HepG2 (cell line): ENCODE measurements at regions not wholly inside any gene's neighbourhood (a gene's known extent, or its start where the extent isn't known, plus 50 kb on each side); places are given as distances from the start of the nearest gene placed in this dataset.

Source experiments
- ATAC-seq: fragments of 200-7000 bp; cut with Tn5 transposase; 3 replicates; pipeline ENCODE4 v1.9.1; 2020; ENCODE audit warnings: mild to moderate bottlenecking, moderate library complexity
- BruUV-seq: library from RNA; stranded (reverse); fragments of 400-500 nt; replicated peaks from 2 replicates; lab custom pipeline; 2021; lab: Mats Ljungman, UMichigan
- CTCF ChIA-PET: fragments of 300-600 bp; formaldehyde crosslinking; extraction: SDS; loops from one replicate; lab custom pipeline; 2021; ENCODE audit warnings: low total read pairs, inconsistent platforms, low intra/inter-chr PET ratio; lab: Yijun Ruan, JAX
- POLR2A ChIA-PET: fragments of 350-600 bp; sonication (Branson Sonifier 250); formaldehyde crosslinking; loops from one replicate; lab custom pipeline; 2020; ENCODE audit warnings: antibody characterized with exemption, inconsistent platforms; lab: Yijun Ruan, JAX
- DNase-seq: peaks from one replicate; pipeline ENCODE4 v3.0.0-alpha.2; 2015; ENCODE audit warnings: low spot score
- FAIRE-seq: peaks from 3 replicates; lab custom pipeline; 2011; peaks lifted over from hg19 to GRCh38; lab: Jason Lieb, UNC
- H2AFZ ChIP-seq: one replicate; pipeline ENCODE4 v1.6.1; 2011; ENCODE audit warnings: low read length, inconsistent platforms
- H3K27ac ChIP-seq: fragments of 300-600 bp; 3 replicates; pipeline ENCODE4 v1.8.0; 2011; ENCODE audit warnings: mixed run types, mild to moderate bottlenecking, mixed read lengths, low read length, inconsistent platforms; ENCODE audit not compliant: insufficient read depth; ENCODE audit errors: extremely low read length
- H3K27me3 ChIP-seq, 2 experiments: fragments of 200-600 bp in 1 of 2; 2 replicates in 1 of 2; 3 replicates in 1 of 2; pipeline versions ENCODE4 v1.6.0 to v1.8.0; 2011; ENCODE audit warnings: low read length in 2 of 2, mild to moderate bottlenecking in 2 of 2, moderate library complexity in 2 of 2, inconsistent platforms in 1 of 2; ENCODE audit not compliant: insufficient read depth in 2 of 2, control insufficient read depth in 1 of 2
- H3K36me3 ChIP-seq, 2 experiments: fragments of 200-600 bp in 1 of 2; replicated peaks in 1 of 2; 2 replicates in 1 of 2; 3 replicates in 1 of 2; pipeline versions ENCODE4 v1.5.1 to v1.8.0; 2011; ENCODE audit warnings: low read length in 2 of 2, inconsistent platforms in 1 of 2; ENCODE audit not compliant: insufficient read depth in 2 of 2, control insufficient read depth in 1 of 2
- H3K4me1 ChIP-seq: 2 replicates; pipeline ENCODE4 v1.5.1; 2012; ENCODE audit warnings: low read length, inconsistent platforms; ENCODE audit not compliant: insufficient read depth
- H3K4me2 ChIP-seq: 2 replicates; pipeline ENCODE4 v1.6.0; 2011; ENCODE audit warnings: low read depth, low read length, inconsistent platforms
- H3K4me3 ChIP-seq, 3 experiments: fragments of 200-600 bp in 1 of 3; sonication (generic), shearing (Covaris generic) in 1 of 3; replicated peaks in 1 of 3; 2 replicates each; pipeline ENCODE4 v1.5.1; 2011 to 2016; ENCODE audit warnings: low read length in 3 of 3, inconsistent platforms in 2 of 3, low read depth in 2 of 3, mild to moderate bottlenecking in 2 of 3, control low read depth in 1 of 3, mixed read lengths in 1 of 3; ENCODE audit not compliant: insufficient read depth in 1 of 3
- H3K79me2 ChIP-seq: one replicate; pipeline ENCODE4 v1.6.1; 2011; ENCODE audit warnings: low read length, inconsistent platforms; ENCODE audit not compliant: insufficient read depth
- H3K9ac ChIP-seq: 2 replicates; pipeline ENCODE4 v1.6.0; 2011; ENCODE audit warnings: mild to moderate bottlenecking, low read depth, low read length, inconsistent platforms; ENCODE audit not compliant: insufficient read depth
- H3K9me3 ChIP-seq: 2 replicates; pipeline ENCODE4 v1.5.1; 2012; ENCODE audit warnings: mild to moderate bottlenecking, low read length
- H4K20me1 ChIP-seq: 2 replicates; pipeline ENCODE4 v1.6.0; 2011; ENCODE audit warnings: inconsistent platforms, mild to moderate bottlenecking, low read length, moderate library complexity; ENCODE audit not compliant: insufficient read depth
- CHD2 ChIP-seq: IDR thresholded peaks from 2 replicates; pipeline ENCODE4 v1.6.1; 2011; ENCODE audit warnings: low read depth, low read length, improper control_type of control experiment
- PAWR ChIP-seq: sonication (generic); formaldehyde crosslinking; IDR thresholded peaks from 2 replicates; pipeline ENCODE4 v1.4.0; 2020; ENCODE audit warnings: missing genetic modification reagents, mild to moderate bottlenecking, borderline replicate concordance
- RARG ChIP-seq: sonication (generic); formaldehyde crosslinking; IDR thresholded peaks from 2 replicates; pipeline ENCODE4 v1.4.0; 2020; ENCODE audit warnings: low read depth, mild to moderate bottlenecking, missing genetic modification reagents
- YEATS2 ChIP-seq: sonication (generic); formaldehyde crosslinking; IDR thresholded peaks from 2 replicates; pipeline ENCODE4 v1.4.0; 2020; ENCODE audit warnings: missing genetic modification reagents, borderline replicate concordance
- ZNF138 ChIP-seq: sonication (generic); formaldehyde crosslinking; IDR thresholded peaks from 2 replicates; pipeline ENCODE4 v1.5.0; 2020; ENCODE audit warnings: mild to moderate bottlenecking, low read depth, missing genetic modification reagents
- ZNF224 ChIP-seq: sonication (generic); formaldehyde crosslinking; IDR thresholded peaks from 2 replicates; pipeline ENCODE4 v1.5.0; 2020; ENCODE audit warnings: mild to moderate bottlenecking, missing genetic modification reagents
- ZNF451 ChIP-seq: sonication (generic); formaldehyde crosslinking; IDR thresholded peaks from 2 replicates; pipeline ENCODE4 v1.5.0; 2020; ENCODE audit warnings: mild to moderate bottlenecking, missing genetic modification reagents
- ZNF510 ChIP-seq: sonication (generic); formaldehyde crosslinking; IDR thresholded peaks from 2 replicates; pipeline ENCODE4 v1.4.0; 2020; ENCODE audit warnings: low read depth, mild to moderate bottlenecking, missing genetic modification reagents
- WGBS: methylation state at CpG from one replicate; pipeline ENCODE4 v1.1.6; 2017; ENCODE audit warnings: low lambda C conversion rate; 5-methylcytosine and 5-hydroxymethylcytosine counted together
- in situ Hi-C: cut with HindIII; loops from 2 replicates; pipeline ENCODE4 v1.10.0; 2017; ENCODE audit warnings: low pct_unique_long_range_greater_than_20kb; ENCODE audit not compliant: extremely low pct_ligation_motif_present
- intact Hi-C: fragments of 100-400 bp; cut with micrococcal nuclease; formaldehyde crosslinking; loops from one replicate; pipeline ENCODE4 v1.10.0; 2022; ENCODE audit not compliant: unreplicated experiment
- TF ChIP-seq, protein P1 (sequence below): sonication (generic); formaldehyde crosslinking; IDR thresholded peaks from 2 replicates; pipeline ENCODE4 v1.4.0; 2020; ENCODE audit warnings: missing genetic modification reagents, borderline replicate concordance
- TF ChIP-seq, protein P2 (sequence below): sonication (generic); formaldehyde crosslinking; IDR thresholded peaks from 2 replicates; pipeline ENCODE4 v1.8.0; 2022; ENCODE audit warnings: missing genetic modification reagents, mild to moderate bottlenecking, moderate library complexity, borderline replicate concordance
- TF ChIP-seq, protein P3 (sequence below): sonication (generic); formaldehyde crosslinking; IDR thresholded peaks from 2 replicates; pipeline ENCODE4 v1.8.0; 2022; ENCODE audit warnings: mild to moderate bottlenecking, missing genetic modification reagents
- TF ChIP-seq, protein P4 (sequence below): sonication (generic); formaldehyde crosslinking; IDR thresholded peaks from 2 replicates; pipeline ENCODE4 v1.4.0; 2020; ENCODE audit warnings: missing genetic modification reagents, borderline replicate concordance

DNA sequence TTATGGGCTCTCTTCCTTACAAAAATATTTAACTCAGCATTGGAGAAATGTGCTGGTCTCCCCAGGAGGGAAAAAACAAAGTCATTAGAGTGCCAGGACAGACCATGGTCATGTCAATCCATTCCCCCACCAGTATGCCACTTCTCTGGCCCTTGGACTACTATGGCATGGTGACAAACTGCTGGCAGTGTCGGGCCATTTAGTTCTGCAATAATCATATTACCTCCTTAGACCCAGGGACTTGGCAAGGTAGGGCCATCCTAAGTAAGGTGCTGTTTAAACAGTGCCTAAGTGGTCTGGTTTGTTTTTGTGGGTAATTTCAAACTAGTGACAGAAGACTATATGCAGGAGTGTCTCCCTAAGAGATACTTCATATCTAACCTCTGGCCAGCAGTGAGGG, 177.8 kb upstream of the STK32A start:
- Histone ChIP-seq H3K4me1 (no peaks in the 10 kb centered on the region), H3K27me3 (no peaks in the 10 kb centered on the region; a peak in 1 of 5 replicates), H2AFZ (no peak overlapping the region), H3K36me3 (no peaks in the 10 kb centered on the region), H3K4me2 (no peak overlapping the region), H3K9ac (no peak overlapping the region), H4K20me1 (no peaks in the 10 kb centered on the region), H3K9me3 (no peaks in the 10 kb centered on the region), H3K79me2 (no peaks in the 10 kb centered on the region), H3K27ac (no peak overlapping the region), H3K4me3 (no peak overlapping the region)
- ATAC-seq (no peak), FAIRE-seq (no peak), DNase-seq (no peak)
- ChIA-PET POLR2A (no interaction called here), CTCF (no interaction called here)
- no TSS peak for BruUV-seq
- intact Hi-C loops (no loop called here), in situ Hi-C loops (no loop called here)
- TF ChIP-seq PAWR (CRISPR knock-in tag) (no peak), ZNF510 (CRISPR knock-in tag) (no peak), RARG (CRISPR knock-in tag) (no peak)
- TF ChIP-seq, protein P1, sequence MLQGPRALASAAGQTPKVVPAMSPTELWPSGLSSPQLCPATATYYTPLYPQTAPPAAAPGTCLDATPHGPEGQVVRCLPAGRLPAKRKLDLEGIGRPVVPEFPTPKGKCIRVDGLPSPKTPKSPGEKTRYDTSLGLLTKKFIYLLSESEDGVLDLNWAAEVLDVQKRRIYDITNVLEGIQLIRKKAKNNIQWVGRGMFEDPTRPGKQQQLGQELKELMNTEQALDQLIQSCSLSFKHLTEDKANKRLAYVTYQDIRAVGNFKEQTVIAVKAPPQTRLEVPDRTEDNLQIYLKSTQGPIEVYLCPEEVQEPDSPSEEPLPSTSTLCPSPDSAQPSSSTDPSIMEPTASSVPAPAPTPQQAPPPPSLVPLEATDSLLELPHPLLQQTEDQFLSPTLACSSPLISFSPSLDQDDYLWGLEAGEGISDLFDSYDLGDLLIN (CRISPR knock-in tag), result no peak
- WGBS, result 0% methylated on average over 1 of the region's 1 CpG

DNA sequence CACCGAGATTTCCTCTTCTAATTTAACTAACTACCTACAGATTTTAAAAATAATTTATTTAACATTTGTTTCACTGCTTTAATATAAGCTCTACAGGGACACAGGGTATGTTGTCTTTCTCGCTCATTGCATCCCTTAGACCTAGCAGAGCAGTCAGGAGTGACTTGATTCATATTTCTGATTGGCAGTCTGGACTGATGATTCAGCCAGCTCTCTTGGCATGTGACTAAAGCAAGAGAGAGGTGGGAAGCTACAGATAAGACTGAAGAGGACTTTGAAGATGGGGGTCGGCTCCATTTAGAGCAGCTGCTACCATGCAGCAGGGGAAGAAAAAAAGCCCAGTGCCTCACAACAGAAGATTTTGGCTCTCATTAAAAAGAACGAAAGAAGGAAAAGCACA, 173.4 kb upstream of the STK32A start:
- BruUV-seq, result no TSS peak
- no peak for FAIRE-seq
- in situ Hi-C loops (no loop called here), intact Hi-C loops (no loop called here)
- Histone ChIP-seq H4K20me1 (no peaks in the 10 kb centered on the region), H3K4me2 (no peak overlapping the region), H3K9ac (no peak overlapping the region), H3K36me3 (no peaks in the 10 kb centered on the region), H3K9me3 (no peaks in the 10 kb centered on the region), H3K27ac (no peak overlapping the region), H3K79me2 (no peaks in the 10 kb centered on the region), H3K4me1 (no peaks in the 10 kb centered on the region), H2AFZ (no peak overlapping the region), H3K4me3 (no peak overlapping the region), H3K27me3 (no peaks in the 10 kb centered on the region; a peak in 1 of 5 replicates)
- TF ChIP-seq, protein P2, sequence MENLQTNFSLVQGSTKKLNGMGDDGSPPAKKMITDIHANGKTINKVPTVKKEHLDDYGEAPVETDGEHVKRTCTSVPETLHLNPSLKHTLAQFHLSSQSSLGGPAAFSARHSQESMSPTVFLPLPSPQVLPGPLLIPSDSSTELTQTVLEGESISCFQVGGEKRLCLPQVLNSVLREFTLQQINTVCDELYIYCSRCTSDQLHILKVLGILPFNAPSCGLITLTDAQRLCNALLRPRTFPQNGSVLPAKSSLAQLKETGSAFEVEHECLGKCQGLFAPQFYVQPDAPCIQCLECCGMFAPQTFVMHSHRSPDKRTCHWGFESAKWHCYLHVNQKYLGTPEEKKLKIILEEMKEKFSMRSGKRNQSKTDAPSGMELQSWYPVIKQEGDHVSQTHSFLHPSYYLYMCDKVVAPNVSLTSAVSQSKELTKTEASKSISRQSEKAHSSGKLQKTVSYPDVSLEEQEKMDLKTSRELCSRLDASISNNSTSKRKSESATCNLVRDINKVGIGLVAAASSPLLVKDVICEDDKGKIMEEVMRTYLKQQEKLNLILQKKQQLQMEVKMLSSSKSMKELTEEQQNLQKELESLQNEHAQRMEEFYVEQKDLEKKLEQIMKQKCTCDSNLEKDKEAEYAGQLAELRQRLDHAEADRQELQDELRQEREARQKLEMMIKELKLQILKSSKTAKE, result no peak
- TF ChIP-seq YEATS2 (CRISPR knock-in tag) (no peak), ZNF451 (CRISPR knock-in tag) (no peak), CHD2 (no peak), ZNF224 (CRISPR knock-in tag) (no peak), ZNF138 (CRISPR knock-in tag) (no peak)
- TF ChIP-seq, protein P3, sequence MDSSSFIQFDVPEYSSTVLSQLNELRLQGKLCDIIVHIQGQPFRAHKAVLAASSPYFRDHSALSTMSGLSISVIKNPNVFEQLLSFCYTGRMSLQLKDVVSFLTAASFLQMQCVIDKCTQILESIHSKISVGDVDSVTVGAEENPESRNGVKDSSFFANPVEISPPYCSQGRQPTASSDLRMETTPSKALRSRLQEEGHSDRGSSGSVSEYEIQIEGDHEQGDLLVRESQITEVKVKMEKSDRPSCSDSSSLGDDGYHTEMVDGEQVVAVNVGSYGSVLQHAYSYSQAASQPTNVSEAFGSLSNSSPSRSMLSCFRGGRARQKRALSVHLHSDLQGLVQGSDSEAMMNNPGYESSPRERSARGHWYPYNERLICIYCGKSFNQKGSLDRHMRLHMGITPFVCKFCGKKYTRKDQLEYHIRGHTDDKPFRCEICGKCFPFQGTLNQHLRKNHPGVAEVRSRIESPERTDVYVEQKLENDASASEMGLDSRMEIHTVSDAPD (CRISPR knock-in tag), result no peak
- TF ChIP-seq, protein P4, sequence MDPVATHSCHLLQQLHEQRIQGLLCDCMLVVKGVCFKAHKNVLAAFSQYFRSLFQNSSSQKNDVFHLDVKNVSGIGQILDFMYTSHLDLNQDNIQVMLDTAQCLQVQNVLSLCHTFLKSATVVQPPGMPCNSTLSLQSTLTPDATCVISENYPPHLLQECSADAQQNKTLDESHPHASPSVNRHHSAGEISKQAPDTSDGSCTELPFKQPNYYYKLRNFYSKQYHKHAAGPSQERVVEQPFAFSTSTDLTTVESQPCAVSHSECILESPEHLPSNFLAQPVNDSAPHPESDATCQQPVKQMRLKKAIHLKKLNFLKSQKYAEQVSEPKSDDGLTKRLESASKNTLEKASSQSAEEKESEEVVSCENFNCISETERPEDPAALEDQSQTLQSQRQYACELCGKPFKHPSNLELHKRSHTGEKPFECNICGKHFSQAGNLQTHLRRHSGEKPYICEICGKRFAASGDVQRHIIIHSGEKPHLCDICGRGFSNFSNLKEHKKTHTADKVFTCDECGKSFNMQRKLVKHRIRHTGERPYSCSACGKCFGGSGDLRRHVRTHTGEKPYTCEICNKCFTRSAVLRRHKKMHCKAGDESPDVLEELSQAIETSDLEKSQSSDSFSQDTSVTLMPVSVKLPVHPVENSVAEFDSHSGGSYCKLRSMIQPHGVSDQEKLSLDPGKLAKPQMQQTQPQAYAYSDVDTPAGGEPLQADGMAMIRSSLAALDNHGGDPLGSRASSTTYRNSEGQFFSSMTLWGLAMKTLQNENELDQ (CRISPR knock-in tag), result no peak
- ATAC-seq, result no peak
- no peak for DNase-seq
- CTCF ChIA-PET, result no interaction called here
- POLR2A ChIA-PET, result no interaction called here
- 3% methylated on average over 4 of the region's 4 CpGs for WGBS
